IMR-90 (cell line): ENCODE measurements at regions not wholly inside any gene's neighbourhood (a gene's known extent, or its start where the extent isn't known, plus 50 kb on each side); places are given as distances from the start of the nearest gene placed in this dataset.

Experiments used
- ATAC-seq: fragments of 200-7000 bp; cut with Tn5 transposase; 2 replicates; pipeline ENCODE4 v1.9.1; 2020; ENCODE audit warnings: low read depth, mild to moderate bottlenecking, moderate library complexity
- BruUV-seq: library from RNA; stranded (reverse); fragments of 400-500 nt; replicated peaks from 2 replicates; lab custom pipeline; 2021; lab: Mats Ljungman, UMichigan
- CTCF ChIA-PET: fragments of 300-600 bp; formaldehyde crosslinking; extraction: SDS; loops from one replicate; lab custom pipeline; 2021; ENCODE audit warnings: antibody characterized with exemption; lab: Yijun Ruan, JAX
- POLR2A ChIA-PET: fragments of 300-600 bp; sonication (Branson Sonifier 250); formaldehyde crosslinking; loops from one replicate; lab custom pipeline; 2022; ENCODE audit warnings: antibody characterized with exemption; ENCODE audit not compliant: unreplicated experiment; lab: Charles Lee
- DNase-seq: peaks from one replicate; pipeline ENCODE4 v3.0.0; 2013
- H2AFZ ChIP-seq: replicated peaks from 2 replicates; pipeline ENCODE3; 2013; ENCODE audit warnings: low read length, mild to moderate bottlenecking; ENCODE audit not compliant: poor library complexity
- H2AK5ac ChIP-seq: 2 replicates; pipeline ENCODE4 v1.6.1; 2013; ENCODE audit warnings: low read depth, low read length, inconsistent platforms
- H2AK9ac ChIP-seq: replicated peaks from 2 replicates; pipeline ENCODE3; 2013; ENCODE audit warnings: mild to moderate bottlenecking, low read depth, low read length, moderate library complexity; ENCODE audit not compliant: poor library complexity
- H2BK120ac ChIP-seq: 2 replicates; pipeline ENCODE4 v1.6.1; 2013; ENCODE audit warnings: low read depth, low read length, inconsistent platforms
- H2BK15ac ChIP-seq: 3 replicates; pipeline ENCODE4 v1.6.1; 2013; ENCODE audit warnings: low read depth, low read length, inconsistent platforms
- H2BK20ac ChIP-seq: 2 replicates; pipeline ENCODE4 v1.6.1; 2013; ENCODE audit warnings: low read depth, mild to moderate bottlenecking, inconsistent platforms, low read length, moderate library complexity
- H2BK5ac ChIP-seq: 2 replicates; pipeline ENCODE4 v1.6.1; 2013; ENCODE audit warnings: mild to moderate bottlenecking, low read depth, low read length, inconsistent platforms; ENCODE audit not compliant: poor library complexity, severe bottlenecking
- H3K14ac ChIP-seq: replicated peaks from 2 replicates; pipeline ENCODE4 v1.6.1; 2013; ENCODE audit warnings: low read depth, low read length, inconsistent platforms
- H3K18ac ChIP-seq: 2 replicates; pipeline ENCODE4 v1.6.1; 2013; ENCODE audit warnings: low read depth, low read length, control low read depth
- H3K23ac ChIP-seq: 2 replicates; pipeline ENCODE4 v1.6.1; 2013; ENCODE audit warnings: low read depth, low read length, inconsistent platforms
- H3K27ac ChIP-seq: 2 replicates; pipeline ENCODE4 v1.5.1; 2013; ENCODE audit warnings: mild to moderate bottlenecking, control low read depth, low read length; ENCODE audit not compliant: insufficient read depth
- H3K27me3 ChIP-seq: 2 replicates; pipeline ENCODE4 v1.6.1; 2013; ENCODE audit warnings: low read length; ENCODE audit not compliant: control insufficient read depth, insufficient read depth
- H3K36me3 ChIP-seq: 2 replicates; pipeline ENCODE4 v1.6.1; 2013; ENCODE audit warnings: low read length, mixed read lengths; ENCODE audit not compliant: control insufficient read depth, insufficient read depth
- H3K4ac ChIP-seq: 2 replicates; pipeline ENCODE4 v1.6.1; 2013; ENCODE audit warnings: low read depth, low read length, inconsistent platforms
- H3K4me1 ChIP-seq: 2 replicates; pipeline ENCODE4 v1.6.1; 2013; ENCODE audit warnings: low read length, mixed read lengths; ENCODE audit not compliant: control insufficient read depth, insufficient read depth
- H3K4me2 ChIP-seq: 2 replicates; pipeline ENCODE4 v1.6.1; 2013; ENCODE audit warnings: low read depth, mild to moderate bottlenecking, control low read depth, low read length, moderate library complexity
- H3K4me3 ChIP-seq: 2 replicates; pipeline ENCODE4 v1.5.1; 2013; ENCODE audit warnings: low read depth, mild to moderate bottlenecking, control low read depth, low read length, moderate library complexity; ENCODE audit not compliant: insufficient read depth
- H3K56ac ChIP-seq: 2 replicates; pipeline ENCODE4 v1.6.1; 2013; ENCODE audit warnings: low read length, inconsistent platforms; ENCODE audit not compliant: insufficient read depth; ENCODE audit errors: extremely low read depth
- H3K79me1 ChIP-seq, 2 experiments: 2 replicates each; pipeline ENCODE4 v1.6.1; 2013; ENCODE audit warnings: low read length in 2 of 2, inconsistent platforms in 1 of 2, low read depth in 1 of 2
- H3K9ac ChIP-seq: 2 replicates; pipeline ENCODE4 v1.6.1; 2013; ENCODE audit warnings: low read depth, low read length, control low read depth
- H3K9me1 ChIP-seq: 2 replicates; pipeline ENCODE4 v1.6.1; 2013; ENCODE audit warnings: low read length, inconsistent platforms; ENCODE audit not compliant: insufficient read depth
- H3K9me3 ChIP-seq: 2 replicates; pipeline ENCODE4 v1.6.1; 2013; ENCODE audit warnings: low read length; ENCODE audit not compliant: control insufficient read depth, insufficient read depth
- H4K20me1 ChIP-seq: 2 replicates; pipeline ENCODE4 v1.6.1; 2013; ENCODE audit warnings: low read length, inconsistent platforms; ENCODE audit not compliant: insufficient read depth
- H4K5ac ChIP-seq: 2 replicates; pipeline ENCODE4 v1.6.1; 2013; ENCODE audit warnings: mild to moderate bottlenecking, low read depth, low read length, control low read depth
- H4K8ac ChIP-seq, 2 experiments: 2 replicates each; pipeline ENCODE4 v1.6.1; 2013; ENCODE audit warnings: low read depth in 2 of 2, low read length in 2 of 2, control low read depth in 1 of 2, inconsistent platforms in 1 of 2
- H4K91ac ChIP-seq: 2 replicates; pipeline ENCODE4 v1.6.1; 2013; ENCODE audit warnings: low read depth, low read length, inconsistent platforms; ENCODE audit not compliant: insufficient read depth
- BHLHE40 ChIP-seq: fragments of 150-350 bp; IDR thresholded peaks from 2 replicates; pipeline ENCODE4 v1.6.1; 2016; ENCODE audit warnings: mild to moderate bottlenecking, low read depth, low read length
- NFE2L2 ChIP-seq: fragments of 150-350 bp; IDR thresholded peaks from 2 replicates; pipeline ENCODE4 v1.6.1; 2016; ENCODE audit warnings: low read depth, mild to moderate bottlenecking, low read length
- RAD21 ChIP-seq: IDR thresholded peaks from 2 replicates; pipeline ENCODE4 v1.6.1; 2012; ENCODE audit warnings: low read length, improper control_type of control experiment
- SMC3 ChIP-seq: fragments of 150-350 bp; IDR thresholded peaks from 2 replicates; pipeline ENCODE4 v1.6.1; 2016; ENCODE audit warnings: low read depth, mild to moderate bottlenecking, antibody characterized with exemption, low read length, moderate library complexity
- WGBS, 2 experiments: methylation state at CpG; one replicate each; pipeline versions ENCODE4 v1.1.5 to v1.1.7; 2013; ENCODE audit warnings: missing lambda C conversion rate in 2 of 2; ENCODE audit not compliant: insufficient read length in 1 of 2; ENCODE audit errors: extremely low coverage in 2 of 2; 5-methylcytosine and 5-hydroxymethylcytosine counted together
- dilution Hi-C: fragments of 300-500 bp; cut with HindIII; formaldehyde crosslinking; loops from one replicate; pipeline ENCODE4 v1.14.3; 2018; ENCODE audit warnings: low sequenced_read_pairs; ENCODE audit not compliant: unreplicated experiment
- in situ Hi-C: fragments of 300-500 bp; cut with MboI; formaldehyde crosslinking; loops from 3 replicates; pipeline ENCODE4 v1.14.3; 2019; ENCODE audit warnings: low sequenced_read_pairs, inconsistent platforms, mixed read lengths
- intact Hi-C: fragments of 100-400 bp; cut with micrococcal nuclease; formaldehyde crosslinking; loops from 2 replicates; pipeline ENCODE4 v1.10.0; 2022
- TF ChIP-seq, protein P1 (sequence below): conservative IDR thresholded peaks from 2 replicates; pipeline ENCODE4 v1.5.1; 2012; ENCODE audit warnings: mild to moderate bottlenecking, low read depth, low read length, improper control_type of control experiment
- TF ChIP-seq, protein P2 (sequence below): fragments of 150-350 bp; IDR thresholded peaks from 2 replicates; pipeline ENCODE4 v1.6.1; 2017; ENCODE audit warnings: mild to moderate bottlenecking, antibody characterized with exemption, low read length, low read depth

DNA sequence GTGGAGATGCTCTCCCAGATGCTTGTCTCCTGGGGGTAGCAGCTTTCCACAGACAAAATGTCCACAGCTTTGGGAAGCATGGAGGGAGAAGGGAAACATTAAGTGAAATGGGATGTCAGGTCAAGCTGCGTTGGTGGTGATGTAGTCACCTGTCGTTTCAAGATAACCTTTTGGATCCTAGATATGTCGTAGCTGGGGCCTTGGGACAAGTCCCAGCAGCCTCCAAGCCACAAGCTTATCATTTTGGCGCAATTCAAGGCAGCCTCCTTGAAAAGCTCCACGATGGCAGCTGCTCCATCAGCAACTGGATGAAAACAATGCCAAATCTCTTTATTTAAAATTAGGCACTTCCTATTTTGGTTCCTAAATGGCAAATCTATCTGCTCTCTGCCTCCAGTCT lies 52.0 kb downstream of the RTL9 start:
- in situ Hi-C loops (loop anchor here (5.0 to 25.0 kb wide), 3 partner anchors 253 to 698 kb away; no protein-coding TSS in a partner anchor), intact Hi-C loops (loop anchor here (5.0 to 10.0 kb wide), 3 partner anchors 326 to 926 kb away; partner anchors contain the start of genes GUCY2F and TMEM164)
- POLR2A ChIA-PET: interaction anchor here (0.7 kb wide), 2 partner anchors 253 to 865 kb away, joined by 3 to 7 read pairs; no protein-coding TSS in a partner anchor

More for the DNA sequence above, 52.0 kb downstream of the RTL9 start:
- Histone ChIP-seq H2AK9ac (no peak overlapping the region), H3K4me2 (no peak overlapping the region), H4K5ac (no peak overlapping the region), H4K20me1 (no peaks in the 10 kb centered on the region), H2AFZ (no peak overlapping the region), H3K4ac (no peak overlapping the region), H3K4me3 (no peak overlapping the region), H4K8ac (no peak overlapping the region), H4K91ac (no peak overlapping the region), H2BK15ac (no peak overlapping the region), H3K9me1 (peaks cover 8% of the 10 kb centered on the region; the same call in 1 of the 2 replicates), H2BK5ac (no peak overlapping the region), H2BK120ac (no peak overlapping the region), H3K23ac (no peak overlapping the region), H3K27me3 (peaks cover 4% of the 10 kb centered on the region; the same call in 1 of the 2 replicates), H2AK5ac (no peak overlapping the region), H3K9ac (no peak overlapping the region), H2BK20ac (no peak overlapping the region), H3K36me3 (no peaks in the 10 kb centered on the region), H3K27ac (no peak overlapping the region), H3K14ac (no peak overlapping the region), H3K9me3 (no peaks in the 10 kb centered on the region), H3K79me1 (no peaks in the 10 kb centered on the region), H3K4me1 (peaks cover 11% of the 10 kb centered on the region), H3K56ac (no peak overlapping the region), H3K18ac (no peak overlapping the region)
- DNase-seq (no peak), ATAC-seq (no peak)
- TF ChIP-seq, protein P1, sequence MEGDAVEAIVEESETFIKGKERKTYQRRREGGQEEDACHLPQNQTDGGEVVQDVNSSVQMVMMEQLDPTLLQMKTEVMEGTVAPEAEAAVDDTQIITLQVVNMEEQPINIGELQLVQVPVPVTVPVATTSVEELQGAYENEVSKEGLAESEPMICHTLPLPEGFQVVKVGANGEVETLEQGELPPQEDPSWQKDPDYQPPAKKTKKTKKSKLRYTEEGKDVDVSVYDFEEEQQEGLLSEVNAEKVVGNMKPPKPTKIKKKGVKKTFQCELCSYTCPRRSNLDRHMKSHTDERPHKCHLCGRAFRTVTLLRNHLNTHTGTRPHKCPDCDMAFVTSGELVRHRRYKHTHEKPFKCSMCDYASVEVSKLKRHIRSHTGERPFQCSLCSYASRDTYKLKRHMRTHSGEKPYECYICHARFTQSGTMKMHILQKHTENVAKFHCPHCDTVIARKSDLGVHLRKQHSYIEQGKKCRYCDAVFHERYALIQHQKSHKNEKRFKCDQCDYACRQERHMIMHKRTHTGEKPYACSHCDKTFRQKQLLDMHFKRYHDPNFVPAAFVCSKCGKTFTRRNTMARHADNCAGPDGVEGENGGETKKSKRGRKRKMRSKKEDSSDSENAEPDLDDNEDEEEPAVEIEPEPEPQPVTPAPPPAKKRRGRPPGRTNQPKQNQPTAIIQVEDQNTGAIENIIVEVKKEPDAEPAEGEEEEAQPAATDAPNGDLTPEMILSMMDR: no peak
- TF ChIP-seq, protein P2, sequence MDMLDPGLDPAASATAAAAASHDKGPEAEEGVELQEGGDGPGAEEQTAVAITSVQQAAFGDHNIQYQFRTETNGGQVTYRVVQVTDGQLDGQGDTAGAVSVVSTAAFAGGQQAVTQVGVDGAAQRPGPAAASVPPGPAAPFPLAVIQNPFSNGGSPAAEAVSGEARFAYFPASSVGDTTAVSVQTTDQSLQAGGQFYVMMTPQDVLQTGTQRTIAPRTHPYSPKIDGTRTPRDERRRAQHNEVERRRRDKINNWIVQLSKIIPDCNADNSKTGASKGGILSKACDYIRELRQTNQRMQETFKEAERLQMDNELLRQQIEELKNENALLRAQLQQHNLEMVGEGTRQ: no peak
- no peak for TF ChIP-seq BHLHE40
- no peak for TF ChIP-seq RAD21
- TF ChIP-seq NFE2L2: no peak
- no peak for TF ChIP-seq SMC3
- WGBS, 2 experiments: 60% methylated on average over 1 of the region's 5 CpGs; no CpG with 5 or more reads in 1 of the 2 experiments
- no TSS peak for BruUV-seq
- CTCF ChIA-PET: interaction anchor here (1.9 kb wide), 1 partner anchor 250 kb away, joined by 4 read pairs; no protein-coding TSS in a partner anchor
- dilution Hi-C loops: no loop called here
